ENCODE measurements at regions not wholly inside any gene's neighbourhood (a gene's known extent, or its start where the extent isn't known, plus 50 kb on each side); places are given as distances from the start of the nearest gene placed in this dataset.

DNA sequence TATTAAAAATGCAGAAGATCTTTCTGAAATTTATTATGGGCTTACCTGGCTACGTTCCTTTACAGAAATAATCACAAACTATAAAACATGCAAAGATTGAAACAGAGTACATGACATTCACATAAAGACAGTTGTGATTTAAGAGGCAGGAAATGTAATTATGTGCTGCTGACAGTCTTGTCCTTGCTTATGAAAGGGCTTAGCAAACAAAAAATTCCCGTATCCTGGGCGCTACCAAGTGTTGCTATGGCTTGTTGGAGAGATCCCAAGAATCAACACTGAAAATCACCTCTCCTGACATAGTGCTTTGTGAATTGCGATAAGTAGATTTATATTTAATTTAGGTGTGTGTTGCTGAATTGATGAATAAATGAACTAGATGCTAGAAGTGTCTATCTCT, 352.5 kb upstream of the C9orf72 start:
- DNase-seq, result no peak

DNA sequence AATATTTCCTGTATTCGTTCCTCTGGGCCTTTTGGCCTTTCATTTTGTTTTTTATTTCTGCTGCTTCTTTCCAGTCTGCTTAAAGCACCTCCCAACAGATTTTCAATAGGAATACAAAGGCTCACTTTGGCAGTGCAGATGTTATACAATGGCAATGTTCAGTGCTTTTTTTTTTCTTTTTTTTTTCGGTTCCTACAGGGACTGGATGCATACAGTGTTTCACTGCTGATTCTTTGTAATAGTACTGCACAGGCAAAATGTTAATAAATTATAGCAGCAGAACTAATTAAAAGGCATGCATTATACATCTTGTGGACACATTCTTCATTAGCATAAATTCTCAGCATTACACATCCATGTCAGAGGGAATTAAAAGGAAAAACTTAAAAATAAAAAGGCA, 356.6 kb upstream of the C9orf72 start:
- DNase-seq, result no peak

GRCh38 chr9:27933210-27934025, 360.1 kb upstream of the C9orf72 start:
- no peak for DNase-seq

DNA sequence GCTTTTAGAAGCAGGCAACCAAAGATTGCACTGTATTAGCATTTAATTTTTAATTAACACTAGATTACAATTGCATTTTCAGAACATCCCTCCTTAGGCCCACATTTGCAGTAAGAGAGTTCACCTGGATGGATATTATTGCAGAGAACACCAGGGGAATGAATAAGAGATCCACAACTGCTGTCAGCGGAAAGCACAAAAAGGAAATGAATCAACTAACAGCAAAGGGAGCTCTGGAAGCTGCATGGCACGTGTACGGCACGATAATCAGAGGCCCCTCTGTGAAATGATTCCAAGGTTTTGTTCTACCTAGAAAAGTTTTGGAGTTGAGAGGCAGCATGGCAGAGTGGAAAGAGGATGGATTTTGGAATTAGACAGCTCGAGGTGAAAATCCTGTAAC, 361.2 kb upstream of the C9orf72 start:
- DNase-seq, result no peak

- no peak for DNase-seq
These were observed 365.9 kb upstream of the C9orf72 start for GRCh38 chr9:27939186-27939585.

DNA sequence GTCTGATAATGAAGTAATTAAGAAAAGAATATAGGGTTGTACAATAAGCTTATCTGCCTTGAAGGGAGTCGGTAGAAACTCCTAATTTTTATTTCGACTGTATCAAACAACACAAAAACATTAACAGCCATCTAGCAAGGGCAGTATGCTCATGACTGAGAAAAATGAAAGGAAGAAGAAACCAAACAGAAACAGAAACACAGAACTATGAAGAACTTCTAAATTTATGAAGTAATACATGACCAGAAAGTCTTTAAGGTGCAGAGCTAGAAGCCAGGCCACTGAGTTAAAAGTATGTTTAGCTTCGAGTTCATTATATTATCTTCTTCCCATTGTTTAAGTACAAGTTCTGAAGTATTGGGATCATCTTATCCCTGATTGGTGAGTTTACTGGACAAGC, 367.3 kb upstream of the C9orf72 start:
- no peak for DNase-seq

GRCh38 chr9:27943501-27943900, 370.2 kb upstream of the C9orf72 start:
- no peak for DNase-seq

- DNase-seq, result no peak
These were observed 372.1 kb upstream of the C9orf72 start for GRCh38 chr9:27945386-27945785.

- no peak for DNase-seq
These were observed 377.1 kb upstream of the C9orf72 start for GRCh38 chr9:27950382-27950781.

GRCh38 chr9:27954858-27955257, 381.6 kb upstream of the C9orf72 start:
- no peak for DNase-seq

GRCh38 chr9:27963836-27964235, 390.6 kb upstream of the C9orf72 start:
- DNase-seq, result no peak

DNA sequence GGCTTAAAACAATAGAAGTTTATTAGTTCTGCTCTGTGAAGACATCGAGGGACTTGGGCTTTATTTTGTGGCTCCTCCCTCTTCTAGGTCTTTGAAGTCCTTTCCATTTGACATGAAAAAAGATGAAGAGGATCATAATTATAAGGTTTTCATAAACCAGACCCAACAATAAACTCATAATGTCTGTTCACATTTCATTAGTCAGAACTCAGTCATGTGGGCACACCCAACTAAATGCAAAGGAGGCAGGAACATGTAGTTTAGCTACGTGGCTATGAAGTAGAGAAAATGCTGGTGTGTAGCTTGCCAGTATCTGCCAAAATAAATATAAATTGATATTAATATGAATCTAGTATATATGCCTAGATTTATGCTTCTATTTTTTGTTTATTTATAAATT, 393.9 kb upstream of the C9orf72 start:
- DNase-seq, result no peak

GRCh38 chr9:27977931-27978330, 404.6 kb upstream of the C9orf72 start:
- DNase-seq, result no peak

GRCh38 chr9:27985714-27986113, 412.4 kb upstream of the C9orf72 start:
- no peak for DNase-seq

DNA sequence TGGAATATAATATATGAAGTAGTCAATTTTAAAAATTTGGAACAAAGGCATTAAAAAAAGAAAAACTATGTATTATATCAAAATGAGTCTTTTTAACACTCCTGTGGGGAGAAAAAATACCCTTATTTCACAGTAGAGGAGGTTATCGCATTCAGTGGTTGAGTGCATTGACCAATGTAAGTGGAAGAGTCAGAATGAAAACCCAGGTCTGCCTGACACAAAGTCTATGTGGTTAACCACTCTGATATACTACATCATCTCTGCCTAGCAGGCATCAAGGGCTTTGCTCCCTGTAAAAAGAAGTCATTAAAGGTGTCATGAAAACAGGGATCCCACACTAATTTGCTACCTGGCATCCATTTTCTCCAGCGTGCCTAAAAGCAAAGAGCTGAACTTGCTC, 417.2 kb upstream of the C9orf72 start:
- DNase-seq, result no peak

DNA sequence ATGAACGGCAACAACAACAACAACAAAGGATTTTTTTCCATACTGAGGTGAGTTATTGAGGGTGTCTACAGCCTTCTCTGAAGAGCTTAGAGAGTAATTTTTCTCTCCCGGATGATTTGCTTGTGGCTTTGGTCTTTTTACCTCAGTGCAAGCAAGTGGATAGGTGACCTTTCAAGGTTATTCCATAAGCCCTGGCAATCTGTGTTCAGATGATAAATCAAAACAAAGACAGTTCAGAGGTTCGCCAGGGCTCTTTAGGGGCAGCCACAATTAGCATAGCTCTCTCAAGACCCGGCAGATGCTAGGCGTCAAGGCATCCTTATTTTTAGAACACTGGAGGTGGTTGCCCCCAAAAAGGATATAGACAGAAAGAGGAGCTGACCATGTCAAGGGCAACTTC, 417.9 kb upstream of the C9orf72 start:
- no peak for DNase-seq

GRCh38 chr9:28001096-28001495, 427.8 kb upstream of the C9orf72 start:
- DNase-seq, result no peak

- no peak for DNase-seq
These were observed 431.6 kb upstream of the C9orf72 start for GRCh38 chr9:28004900-28005299.

- DNase-seq, result no peak
These were observed 432.5 kb upstream of the C9orf72 start for GRCh38 chr9:28005779-28006178.

- no peak for DNase-seq
These were observed 434.0 kb upstream of the C9orf72 start for GRCh38 chr9:28007097-28007817.

DNA sequence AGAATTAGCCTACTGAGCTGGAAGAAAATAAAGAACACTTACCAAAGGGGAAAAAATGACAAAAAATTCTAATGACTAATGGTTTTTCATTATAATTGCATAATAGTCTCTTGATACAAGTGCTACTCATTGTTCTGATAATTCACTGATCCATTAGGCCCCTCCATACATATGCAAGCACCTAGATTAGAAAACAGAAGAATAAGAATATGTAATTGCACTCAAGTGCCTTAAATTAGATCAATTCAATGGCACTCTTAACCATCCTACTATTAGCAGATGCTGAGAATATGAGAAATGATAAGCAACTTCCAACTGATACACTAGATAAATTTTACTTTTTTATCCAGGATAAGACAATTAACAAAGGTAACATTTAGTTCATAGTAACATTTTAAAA, 440.9 kb upstream of the C9orf72 start:
- DNase-seq, result no peak

GRCh38 chr9:28024676-28025075, 451.4 kb upstream of the C9orf72 start:
- peak; percentile 92 for DNase-seq

- peak; percentile 52 for DNase-seq
These were observed 451.9 kb upstream of the C9orf72 start for GRCh38 chr9:28025186-28025585.

DNA sequence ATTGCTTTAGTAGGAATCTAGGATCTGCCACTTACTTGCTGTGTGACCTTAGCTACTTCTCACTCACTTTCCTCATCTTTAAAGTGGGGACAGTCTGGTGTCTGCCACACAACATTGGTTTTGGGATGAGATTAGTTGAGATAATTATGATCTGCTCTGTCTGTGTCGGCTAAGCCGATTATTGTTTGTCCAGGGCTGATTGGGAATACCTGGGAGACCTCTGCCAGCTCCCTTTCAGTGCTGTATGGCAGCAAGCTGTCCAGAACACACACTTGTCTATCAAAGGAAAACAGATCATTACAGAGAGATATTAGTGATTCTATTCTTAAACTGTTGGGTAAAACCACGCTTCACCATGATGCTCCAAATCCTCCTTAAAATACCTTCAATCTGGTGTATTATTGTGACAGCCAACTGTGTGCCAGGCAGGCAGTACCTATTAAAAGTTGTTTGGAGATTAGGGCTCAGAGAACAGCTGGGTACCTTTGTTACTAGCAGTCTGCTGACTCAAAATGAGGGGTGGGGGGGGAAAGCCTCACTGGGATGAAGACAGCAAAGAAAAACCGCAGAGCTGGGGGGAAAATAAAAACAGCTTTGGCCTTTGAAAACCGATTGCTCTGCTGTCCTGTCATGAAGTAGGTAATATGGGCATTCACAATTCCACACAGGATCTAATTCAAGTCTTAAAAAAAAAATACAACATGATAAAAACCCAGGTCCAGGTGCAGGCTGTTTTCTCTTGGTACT, 458.4 kb upstream of the C9orf72 start:
- DNase-seq, result no peak

Measured in NCI-H446 treated with DMSO at 0.1 percent for 48 hours (cell line).